B cell (primary cell): ENCODE measurements at regions not wholly inside any gene's neighbourhood (a gene's known extent, or its start where the extent isn't known, plus 50 kb on each side); places are given as distances from the start of the nearest gene placed in this dataset.

Experiments used
- EZH2 ChIP-seq: IDR thresholded peaks from 2 replicates; pipeline ENCODE4 v1.6.1; 2012; ENCODE audit warnings: borderline replicate concordance, low read depth, mild to moderate bottlenecking, moderate library complexity, low read length; ENCODE audit not compliant: insufficient read depth, poor library complexity, severe bottlenecking
- TF ChIP-seq, protein P1 (sequence below): fragments of 200-600 bp; IDR thresholded peaks from one replicate; pipeline ENCODE4 v1.8.0; 2022; ENCODE audit warnings: antibody characterized with exemption, mild to moderate bottlenecking

DNA sequence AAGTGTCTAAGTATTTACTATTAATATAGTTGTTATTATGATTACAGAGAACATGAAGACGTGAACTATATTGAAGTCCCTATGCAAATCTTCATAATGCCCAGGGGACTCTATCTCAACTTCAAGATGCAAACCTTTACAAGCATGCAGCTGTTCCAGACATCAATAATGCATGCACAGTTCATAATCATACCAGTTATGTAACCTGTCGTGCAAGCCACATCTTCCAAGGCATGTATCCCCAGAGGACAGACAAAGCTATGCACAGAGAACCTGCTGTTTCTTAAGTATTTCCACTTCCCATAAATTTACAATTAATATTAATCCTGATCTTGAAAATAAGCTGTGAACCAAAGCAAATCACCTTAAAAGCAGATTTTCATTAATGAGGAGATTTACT lies 534.1 kb downstream of the TUSC7 start:
- TF ChIP-seq, protein P1, sequence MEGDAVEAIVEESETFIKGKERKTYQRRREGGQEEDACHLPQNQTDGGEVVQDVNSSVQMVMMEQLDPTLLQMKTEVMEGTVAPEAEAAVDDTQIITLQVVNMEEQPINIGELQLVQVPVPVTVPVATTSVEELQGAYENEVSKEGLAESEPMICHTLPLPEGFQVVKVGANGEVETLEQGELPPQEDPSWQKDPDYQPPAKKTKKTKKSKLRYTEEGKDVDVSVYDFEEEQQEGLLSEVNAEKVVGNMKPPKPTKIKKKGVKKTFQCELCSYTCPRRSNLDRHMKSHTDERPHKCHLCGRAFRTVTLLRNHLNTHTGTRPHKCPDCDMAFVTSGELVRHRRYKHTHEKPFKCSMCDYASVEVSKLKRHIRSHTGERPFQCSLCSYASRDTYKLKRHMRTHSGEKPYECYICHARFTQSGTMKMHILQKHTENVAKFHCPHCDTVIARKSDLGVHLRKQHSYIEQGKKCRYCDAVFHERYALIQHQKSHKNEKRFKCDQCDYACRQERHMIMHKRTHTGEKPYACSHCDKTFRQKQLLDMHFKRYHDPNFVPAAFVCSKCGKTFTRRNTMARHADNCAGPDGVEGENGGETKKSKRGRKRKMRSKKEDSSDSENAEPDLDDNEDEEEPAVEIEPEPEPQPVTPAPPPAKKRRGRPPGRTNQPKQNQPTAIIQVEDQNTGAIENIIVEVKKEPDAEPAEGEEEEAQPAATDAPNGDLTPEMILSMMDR: no peak
- TF ChIP-seq EZH2: no peak
